GM12865 (cell line): ENCODE measurements at regions not wholly inside any gene's neighbourhood (a gene's known extent, or its start where the extent isn't known, plus 50 kb on each side); places are given as distances from the start of the nearest gene placed in this dataset.
"Not testable (repeated sequence)": the region's sequence is repeated elsewhere in the genome, so short reads cannot be mapped to it uniquely, and the experiment has no call there.

Experiments
- DNase-seq: peaks from one replicate; pipeline ENCODE4 v3.0.0; 2010; ENCODE audit warnings: low read depth
- H3K4me3 ChIP-seq: 2 replicates; pipeline ENCODE4 v1.5.1; 2011; ENCODE audit warnings: mild to moderate bottlenecking, low read depth, low read length, control low read depth
- TF ChIP-seq, protein P1 (sequence below): IDR thresholded peaks from 2 replicates; pipeline ENCODE4 v1.5.1; 2011; ENCODE audit warnings: low read length, control low read depth, low read depth, inconsistent platforms; ENCODE audit not compliant: insufficient read depth; ENCODE audit errors: missing control alignments

- no peak overlapping the region for H3K4me3 ChIP-seq
- DNase-seq, result no peak
- TF ChIP-seq, protein P1, sequence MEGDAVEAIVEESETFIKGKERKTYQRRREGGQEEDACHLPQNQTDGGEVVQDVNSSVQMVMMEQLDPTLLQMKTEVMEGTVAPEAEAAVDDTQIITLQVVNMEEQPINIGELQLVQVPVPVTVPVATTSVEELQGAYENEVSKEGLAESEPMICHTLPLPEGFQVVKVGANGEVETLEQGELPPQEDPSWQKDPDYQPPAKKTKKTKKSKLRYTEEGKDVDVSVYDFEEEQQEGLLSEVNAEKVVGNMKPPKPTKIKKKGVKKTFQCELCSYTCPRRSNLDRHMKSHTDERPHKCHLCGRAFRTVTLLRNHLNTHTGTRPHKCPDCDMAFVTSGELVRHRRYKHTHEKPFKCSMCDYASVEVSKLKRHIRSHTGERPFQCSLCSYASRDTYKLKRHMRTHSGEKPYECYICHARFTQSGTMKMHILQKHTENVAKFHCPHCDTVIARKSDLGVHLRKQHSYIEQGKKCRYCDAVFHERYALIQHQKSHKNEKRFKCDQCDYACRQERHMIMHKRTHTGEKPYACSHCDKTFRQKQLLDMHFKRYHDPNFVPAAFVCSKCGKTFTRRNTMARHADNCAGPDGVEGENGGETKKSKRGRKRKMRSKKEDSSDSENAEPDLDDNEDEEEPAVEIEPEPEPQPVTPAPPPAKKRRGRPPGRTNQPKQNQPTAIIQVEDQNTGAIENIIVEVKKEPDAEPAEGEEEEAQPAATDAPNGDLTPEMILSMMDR, result no peak
Observed at GRCh38 chr4:36601864-36602495, 320.6 kb downstream of the DTHD1 start.

DNA sequence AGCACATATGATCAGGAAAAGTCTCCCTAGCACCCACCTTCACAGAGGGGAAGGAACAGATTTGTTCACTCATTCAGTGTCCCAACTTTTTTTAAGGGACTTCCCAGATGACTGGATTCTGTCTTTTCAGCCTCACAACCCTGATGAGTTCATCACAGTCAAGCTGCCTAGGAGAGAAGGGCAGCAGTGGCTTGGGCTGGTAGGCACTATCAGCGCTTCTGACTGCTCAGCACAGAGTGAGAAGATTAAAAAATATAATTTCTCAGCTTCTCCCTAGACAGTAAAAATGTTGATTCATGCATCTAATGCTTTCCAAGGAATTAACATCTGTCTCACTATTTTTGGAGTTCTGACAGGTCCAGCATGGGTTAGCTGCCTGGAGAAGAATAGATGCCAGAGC, 328.2 kb downstream of the DTHD1 start:
- H3K4me3 ChIP-seq, result no peak overlapping the region
- DNase-seq, result peak; percentile 32
- TF ChIP-seq, protein P1, result no peak

GRCh38 chr4:36610628-36611027, 329.2 kb downstream of the DTHD1 start:
- H3K4me3 ChIP-seq, result no peak overlapping the region
- TF ChIP-seq, protein P1, result no peak
- DNase-seq, result peak; percentile 14

DNA sequence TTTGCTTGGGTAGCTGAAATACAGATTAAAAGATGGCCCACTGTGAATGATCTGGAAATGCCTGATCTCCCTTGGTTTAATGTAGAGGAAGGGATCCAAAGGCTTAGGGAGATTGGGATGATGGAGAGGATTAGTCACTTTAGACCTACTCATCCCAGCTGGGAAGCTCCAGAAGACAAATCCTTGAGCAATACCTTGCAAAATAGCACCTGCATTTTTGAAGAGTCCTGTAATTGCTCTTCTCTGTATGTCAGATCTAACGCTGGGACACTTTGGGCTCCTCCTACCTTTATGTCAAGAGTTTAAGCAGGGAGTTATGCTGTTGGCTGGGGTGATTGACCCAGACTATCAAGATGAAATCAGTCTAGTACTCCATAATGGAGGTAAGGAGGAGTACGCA, 331.7 kb downstream of the DTHD1 start:
- not testable (repeated sequence) for DNase-seq, H3K4me3 ChIP-seq

DNA sequence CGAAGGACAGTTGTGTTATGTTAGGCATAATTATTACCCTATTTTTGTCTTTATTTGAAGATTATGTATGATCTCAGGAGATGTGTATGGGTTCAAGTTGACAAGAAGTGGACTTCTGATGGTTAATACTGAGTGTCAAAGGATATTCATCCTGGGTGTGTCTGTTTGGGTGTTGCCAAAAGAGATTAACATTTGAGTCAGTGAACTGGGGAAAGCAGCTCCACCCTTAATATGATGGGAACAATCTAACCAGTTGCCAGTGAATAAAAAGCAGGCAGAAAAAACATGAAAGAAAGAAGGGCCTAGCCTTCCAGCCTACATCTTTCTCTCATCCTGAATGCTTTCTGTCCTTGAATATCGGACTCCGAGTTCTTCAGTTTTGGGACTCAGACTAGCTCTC, 332.6 kb downstream of the DTHD1 start:
- TF ChIP-seq, protein P1, result no peak
- no peak overlapping the region for H3K4me3 ChIP-seq
- no peak for DNase-seq

GRCh38 chr4:36618102-36618501, 336.7 kb downstream of the DTHD1 start:
- DNase-seq, result no peak
- no peak overlapping the region for H3K4me3 ChIP-seq
- TF ChIP-seq, protein P1, result no peak

DNA sequence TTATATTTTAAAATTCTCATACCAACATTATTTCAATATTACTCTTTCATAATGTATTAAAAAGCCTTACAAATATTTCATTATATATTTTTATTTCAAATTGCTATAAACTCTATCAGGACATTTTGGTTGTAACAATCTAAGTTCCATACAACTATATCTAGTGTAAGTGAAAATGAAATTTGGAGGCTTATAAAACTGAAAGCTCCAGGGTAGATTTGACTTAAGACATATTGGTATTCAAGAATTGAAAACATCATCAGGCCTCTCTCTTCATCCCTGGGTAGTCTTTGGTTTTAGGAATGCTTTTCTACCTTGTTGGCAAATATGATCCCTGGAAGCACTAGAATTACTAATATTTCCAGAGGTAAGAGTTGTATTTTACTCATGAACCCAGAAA, 342.6 kb downstream of the DTHD1 start:
- TF ChIP-seq, protein P1, result no peak
- no peak for DNase-seq
- H3K4me3 ChIP-seq, result no peak overlapping the region
